Activated CD4-positive, alpha-beta T cell treated with anti-CD3 and anti-CD28 coated beads, Interleukin-2, Interleukin-6, amounts not matched to agents 100 ng/mL and 50 ng/mL, durations not matched to agents 16 hours and 8 hours (primary cell): ENCODE measurements at regions not wholly inside any gene's neighbourhood (a gene's known extent, or its start where the extent isn't known, plus 50 kb on each side); places are given as distances from the start of the nearest gene placed in this dataset.
"Not testable (repeated sequence)": the region's sequence is repeated elsewhere in the genome, so short reads cannot be mapped to it uniquely, and the experiment has no call there.

Source experiments
- DNase-seq: peaks from one replicate; pipeline ENCODE4 v3.0.0-alpha.2; 2020

DNA sequence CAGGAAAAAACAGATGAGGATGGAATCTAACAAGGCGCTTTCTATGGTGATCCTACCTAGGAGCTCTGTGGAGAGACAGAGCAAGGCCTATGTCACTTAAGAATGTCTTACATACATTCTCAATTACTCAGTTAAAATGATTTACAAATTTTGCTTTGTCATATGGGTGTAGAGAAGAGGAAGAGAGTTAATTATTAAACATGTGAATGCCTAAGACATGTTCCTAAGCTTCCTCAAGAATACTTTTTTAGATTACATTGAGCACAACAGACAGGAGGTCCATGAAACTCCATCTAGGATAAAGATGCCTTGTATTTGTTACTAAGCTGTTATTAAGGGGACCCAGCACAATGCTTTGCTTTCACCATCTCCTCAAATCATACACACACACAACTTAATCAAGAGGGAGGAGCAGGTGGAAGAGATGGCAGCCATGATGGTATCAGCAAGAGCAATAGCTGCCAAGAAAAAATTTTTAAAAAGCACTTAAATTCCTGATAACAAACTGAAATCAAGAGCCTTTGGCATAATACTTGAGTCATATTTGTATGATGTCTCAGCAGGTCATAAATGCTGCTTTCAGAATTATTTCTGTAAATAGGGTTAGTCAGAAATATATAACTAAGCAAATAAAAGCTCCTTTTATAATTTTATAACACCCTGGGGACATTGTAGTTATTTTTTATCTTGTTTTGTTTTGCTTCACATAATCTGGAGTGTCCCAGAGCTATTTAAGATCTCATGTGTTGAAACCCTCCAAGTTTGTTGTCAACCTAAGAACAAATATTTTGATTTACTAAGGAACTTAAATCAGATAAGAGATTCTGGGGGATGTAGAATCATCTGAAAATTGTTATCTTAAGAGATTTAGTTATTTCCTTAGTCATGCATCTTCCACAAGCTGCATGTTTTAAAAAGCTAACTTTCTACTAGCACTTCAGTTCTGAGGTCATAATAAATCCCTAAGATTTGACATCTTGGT lies 70.0 kb upstream of the CD2AP start:
- no peak for DNase-seq

DNA sequence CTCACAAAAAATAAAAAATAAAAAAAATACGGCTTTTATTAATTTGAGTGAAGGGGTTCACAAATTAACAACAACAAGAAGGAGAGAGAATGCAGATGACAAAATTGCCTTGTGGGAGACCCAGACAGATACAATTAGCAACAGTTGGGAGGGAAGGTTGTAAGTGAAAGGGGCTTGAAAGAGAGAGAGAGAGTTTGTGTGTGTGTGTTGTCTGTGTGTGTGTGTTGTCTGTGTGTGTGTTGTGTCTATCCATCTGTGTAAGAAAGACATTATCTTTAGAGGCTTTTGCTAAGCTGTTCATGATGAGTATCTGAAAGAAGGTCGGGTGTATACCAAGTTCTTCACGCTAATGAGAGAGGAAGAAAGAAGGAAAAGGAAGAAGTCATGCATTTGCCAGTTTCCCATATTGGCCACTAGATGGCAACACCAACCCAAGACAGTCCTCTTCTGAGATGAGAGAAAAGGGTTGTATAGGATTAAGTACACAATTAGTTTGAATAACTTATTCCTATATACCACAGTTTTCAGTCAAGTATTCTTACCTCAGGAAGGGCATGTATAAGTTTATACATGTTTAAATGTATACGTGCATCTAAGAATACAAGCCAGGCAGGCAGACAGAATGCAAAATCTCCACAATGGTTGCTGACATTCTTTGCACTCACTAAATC lies 63.7 kb upstream of the CD2AP start:
- DNase-seq: peak; percentile 58

DNA sequence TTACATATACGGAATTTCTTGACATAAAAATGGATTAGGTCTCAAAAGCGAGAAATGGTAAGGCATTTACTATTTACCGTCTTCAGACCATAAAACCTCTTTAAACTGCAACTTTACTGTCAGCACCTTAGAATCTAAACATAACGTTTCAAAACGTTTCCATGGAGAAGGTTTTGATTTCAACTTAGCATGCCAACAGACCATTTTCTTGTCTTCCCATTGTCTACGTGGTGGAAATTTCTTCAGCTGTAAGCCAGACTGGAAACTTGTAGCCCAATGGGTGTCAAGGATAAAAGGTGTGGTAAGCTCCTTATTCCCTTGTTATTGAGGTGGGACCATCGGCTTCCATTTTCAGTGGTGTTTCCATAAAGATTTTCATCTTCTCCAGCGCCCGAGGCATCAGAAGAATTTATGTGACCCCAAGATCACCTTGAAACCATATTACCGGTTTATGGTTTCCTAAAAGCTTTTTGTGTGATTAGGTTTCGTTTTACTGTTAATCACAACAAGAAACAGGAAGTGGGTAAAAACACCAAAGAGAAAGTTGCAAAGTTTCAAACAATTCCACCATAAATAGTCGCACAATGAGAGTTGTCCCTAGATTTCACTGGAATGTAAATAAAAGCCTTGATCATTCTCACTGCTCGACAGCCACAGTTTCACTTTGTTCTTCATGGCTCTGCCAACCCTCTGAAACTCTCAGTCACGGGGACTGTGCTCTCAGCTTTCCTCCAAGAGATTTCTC lies 63.0 kb upstream of the CD2AP start:
- DNase-seq: peak; percentile 21

DNA sequence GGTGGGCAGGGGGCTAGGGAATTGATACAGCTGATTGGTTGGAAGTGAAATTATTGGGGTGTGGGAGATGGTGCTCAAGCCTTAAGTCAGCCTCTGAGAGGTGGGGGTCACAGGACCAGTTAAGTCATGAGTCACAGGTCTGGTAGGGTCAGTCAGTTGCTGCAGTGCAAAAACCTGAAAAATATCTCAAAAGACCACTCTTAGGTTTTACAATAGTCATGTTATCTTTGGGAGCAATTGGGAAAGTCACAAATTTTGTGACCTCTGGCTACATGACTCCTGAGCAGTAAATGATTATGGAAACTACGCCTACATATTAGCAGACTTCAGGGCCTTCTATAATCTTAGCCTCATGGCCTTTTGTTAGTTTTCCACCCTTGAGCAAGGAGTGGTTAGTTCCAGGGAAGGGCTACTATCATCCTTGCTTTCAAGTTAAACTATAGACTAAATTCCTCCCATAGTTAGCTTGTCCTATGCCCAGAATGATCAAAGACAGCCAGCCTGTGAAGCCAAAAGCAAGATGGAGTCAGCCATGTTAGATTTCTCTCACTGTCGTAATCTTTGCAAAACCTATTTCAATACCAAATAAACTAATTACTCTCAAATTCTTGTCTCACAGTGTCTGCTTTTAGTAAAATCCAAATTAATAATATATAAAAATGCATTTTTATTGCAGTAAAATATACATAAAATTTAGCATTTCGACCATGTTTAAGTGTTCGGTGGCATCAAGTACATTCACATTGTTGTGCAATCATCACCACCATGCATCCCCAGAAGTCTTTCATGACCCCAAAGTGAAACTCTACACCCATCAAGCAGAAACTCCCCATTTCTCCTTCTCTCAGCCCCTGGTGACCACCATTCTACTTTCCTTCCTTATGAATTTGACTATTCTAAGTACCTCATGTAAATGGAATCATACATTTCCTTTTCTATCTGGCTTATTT lies 60.9 kb upstream of the CD2AP start:
- no peak for DNase-seq

DNA sequence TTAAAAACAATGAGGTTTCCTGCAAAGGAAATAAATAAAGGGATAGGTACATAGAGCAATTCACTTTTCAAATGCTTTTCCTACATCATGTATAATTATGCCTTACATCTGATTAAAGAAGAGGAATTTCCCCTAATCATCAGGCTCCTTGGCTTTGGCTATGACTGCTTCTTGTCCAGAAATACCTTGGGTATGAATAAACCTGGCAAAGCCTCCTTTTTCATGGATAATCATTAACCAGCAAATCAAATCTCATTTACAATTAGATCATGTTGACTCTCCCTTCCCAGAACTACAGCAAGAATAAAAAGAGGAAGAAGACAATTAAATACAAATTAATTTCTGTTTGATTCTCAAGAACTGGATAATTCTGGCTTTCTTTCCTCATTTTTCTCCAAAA lies 58.0 kb upstream of the CD2AP start:
- no peak for DNase-seq

DNA sequence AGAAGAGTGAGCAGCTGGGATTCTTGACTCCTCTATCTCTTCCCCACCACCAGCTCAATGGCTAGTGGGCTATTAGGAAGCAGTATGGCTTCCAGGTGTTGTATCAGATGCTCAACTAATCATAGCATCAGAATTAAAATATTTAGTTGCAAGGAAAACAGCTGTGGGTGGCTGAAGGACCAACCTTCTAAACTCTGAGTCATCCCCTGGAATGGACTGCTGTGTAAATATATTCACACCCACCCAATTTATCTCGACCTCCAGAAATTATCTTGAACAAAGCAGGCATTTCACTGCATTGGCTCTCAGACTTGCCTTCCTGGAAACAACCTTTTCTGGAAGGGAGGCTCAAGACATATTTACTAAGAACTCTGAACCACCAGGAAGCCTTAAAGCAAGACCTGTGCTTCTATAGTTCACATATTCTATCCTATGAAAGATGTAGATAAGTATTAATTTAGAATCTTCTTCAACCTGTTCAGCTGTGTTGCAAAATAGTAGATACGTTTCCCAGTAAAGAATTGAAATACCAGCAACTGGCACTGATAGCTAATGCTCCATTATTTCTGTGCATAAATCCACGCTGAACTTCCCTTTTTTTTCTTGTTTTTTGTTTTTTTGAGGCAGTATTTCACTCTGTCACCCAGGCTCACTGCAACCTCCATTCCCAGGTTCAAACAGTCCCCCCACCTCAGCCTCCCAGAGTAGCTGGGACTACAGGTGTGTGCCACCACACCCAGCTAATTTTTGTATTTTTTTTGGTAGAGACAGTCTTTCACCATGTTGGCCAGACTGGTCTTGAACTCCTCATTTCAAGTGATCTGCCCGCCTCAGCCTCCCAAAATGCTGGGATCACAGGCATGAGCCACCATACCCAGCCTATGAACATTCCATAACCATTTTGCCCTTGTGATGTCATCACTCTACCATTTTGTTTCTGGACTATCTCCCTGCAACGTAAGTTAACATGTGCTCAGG lies 56.9 kb upstream of the CD2AP start:
- DNase-seq: no peak

DNA sequence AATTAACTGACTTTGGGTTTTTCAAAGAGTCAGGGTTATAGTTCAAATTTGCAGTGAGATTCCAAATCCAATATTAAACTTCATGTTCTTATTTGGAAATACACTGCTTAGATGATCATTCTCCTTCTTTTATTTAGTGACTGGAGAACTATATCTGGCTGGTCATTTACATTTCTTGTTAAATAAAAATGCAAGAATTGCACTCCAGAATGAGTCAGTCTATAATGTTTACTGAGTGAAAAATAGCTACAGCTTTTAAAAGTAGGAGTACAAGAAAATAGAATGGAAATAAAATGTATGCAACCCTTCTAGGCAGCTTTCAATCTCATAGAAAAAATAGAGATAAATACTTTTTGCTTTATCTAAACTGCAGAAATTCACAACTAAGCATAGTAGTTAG lies 54.5 kb upstream of the CD2AP start:
- DNase-seq: no peak

DNA sequence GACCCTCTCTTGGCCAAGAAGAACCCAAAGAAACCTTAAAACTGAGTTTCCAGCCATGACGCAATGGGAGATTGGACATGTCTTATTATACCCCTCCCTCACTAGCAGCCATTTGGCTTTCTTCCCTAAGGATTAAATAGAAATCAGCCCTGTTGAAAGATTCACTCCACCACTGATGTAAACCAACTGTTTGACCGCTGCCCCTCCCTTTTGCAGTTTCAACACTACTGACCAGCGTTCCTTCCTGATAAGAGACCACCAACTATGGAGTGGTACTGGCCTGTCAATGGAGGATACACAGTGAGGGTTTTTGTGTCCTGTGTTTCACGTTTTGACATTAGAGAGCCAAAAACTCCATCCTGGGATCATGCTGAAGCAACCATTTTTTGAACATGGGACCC lies 53.2 kb upstream of the CD2AP start:
- no peak for DNase-seq

DNA sequence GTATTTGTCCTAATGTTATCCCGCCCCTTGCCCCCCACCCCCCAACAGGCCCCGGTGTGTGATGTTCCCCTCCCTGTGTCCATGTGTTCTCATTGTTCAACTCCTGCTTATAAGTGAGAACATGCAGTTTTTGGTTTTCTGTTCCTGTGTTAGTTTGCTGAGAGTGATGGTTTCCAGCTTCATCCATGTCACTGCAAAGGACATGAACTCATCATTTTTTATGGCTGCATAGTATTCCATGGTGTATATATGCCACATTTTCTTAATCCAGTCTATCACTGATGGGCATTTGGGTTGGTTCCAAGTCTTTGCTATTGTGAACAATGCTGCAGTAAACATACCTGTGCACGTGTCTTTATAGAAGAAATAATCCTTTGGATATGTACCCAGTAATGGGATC lies 51.9 kb upstream of the CD2AP start:
- DNase-seq: not testable (repeated sequence)

DNA sequence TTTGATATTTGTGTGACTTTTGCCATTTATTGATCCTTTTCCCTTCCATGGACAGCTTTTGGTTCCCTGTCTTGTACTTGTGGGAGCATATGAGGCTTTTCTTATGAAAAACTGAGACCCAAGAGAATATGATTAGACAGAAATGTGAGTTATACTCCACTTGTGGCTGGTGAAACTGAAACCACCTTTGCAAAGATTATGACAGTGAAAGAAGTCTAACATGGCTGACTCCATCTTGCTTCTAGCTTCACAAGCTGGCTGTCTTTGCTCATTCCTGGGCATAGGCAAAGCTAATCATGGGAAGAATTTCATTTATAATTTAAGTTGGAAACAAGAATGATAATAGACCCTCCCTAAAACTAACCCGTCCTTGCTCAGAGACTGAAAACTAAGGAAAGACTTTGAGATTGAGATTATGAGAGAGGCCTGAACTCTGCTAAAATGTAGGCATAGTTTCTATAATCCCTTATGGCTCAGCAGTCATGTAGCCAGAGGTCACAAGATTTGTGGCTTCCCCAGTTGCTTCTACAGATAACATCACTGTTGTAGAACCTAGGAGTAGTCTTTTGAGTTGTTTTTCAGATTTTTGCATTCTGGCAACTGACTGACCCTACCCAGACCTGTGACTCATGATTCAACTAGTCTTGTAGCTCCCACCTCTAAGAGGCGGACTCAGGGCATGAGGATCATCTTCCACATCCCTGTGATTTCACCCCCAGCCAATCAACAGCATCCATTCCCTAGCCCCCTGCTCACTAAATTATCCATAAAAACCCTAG lies 50.9 kb upstream of the CD2AP start:
- no peak for DNase-seq

DNA sequence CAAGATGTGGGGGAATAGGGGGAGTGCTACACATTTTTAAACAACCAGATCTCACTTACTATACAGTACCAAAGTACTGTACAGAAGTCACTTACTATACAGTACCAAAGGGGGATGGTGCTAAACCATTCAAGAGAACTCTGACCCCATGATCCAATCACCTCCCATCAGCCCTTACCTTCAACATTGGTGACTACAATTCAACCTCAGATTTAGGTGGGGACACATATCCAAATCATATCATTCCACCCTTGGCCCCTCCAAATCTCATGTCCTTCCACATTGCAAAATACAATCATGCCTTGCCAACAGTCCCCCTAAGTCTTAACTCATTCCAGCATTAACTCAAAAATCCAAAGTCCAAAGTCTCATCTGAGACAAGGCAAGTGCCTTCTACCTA lies 49.9 kb upstream of the CD2AP start:
- DNase-seq: no peak
